Adrenal gland (tissue), 5 donors: ENCODE measurements at regions not wholly inside any gene's neighbourhood (a gene's known extent, or its start where the extent isn't known, plus 50 kb on each side); places are given as distances from the start of the nearest gene placed in this dataset.

Source experiments
- POLR2A ChIP-seq, 2 donors: fragments of 450-650 bp; IDR thresholded peaks; one replicate each; pipeline ENCODE4 v1.6.1; 2017; ENCODE audit warnings: antibody characterized with exemption in 2 of 2, mild to moderate bottlenecking in 2 of 2, moderate library complexity in 1 of 2
- TF ChIP-seq, protein P1 (sequence below), 6 experiments: fragments of 450-650 bp in 4 of 6; fragments of 200-600 bp in 2 of 6; sonication (generic) in 1 of 6; IDR thresholded peaks; 1 replicate in 5 of 6; 2 replicates in 1 of 6; pipeline versions ENCODE4 v1.5.1 to v1.8.0; 2016 to 2021; ENCODE audit warnings: antibody characterized with exemption in 6 of 6, mild to moderate bottlenecking in 2 of 6, moderate library complexity in 1 of 6
- donor health status: DM: no; HTN: no; CAD: no.

DNA sequence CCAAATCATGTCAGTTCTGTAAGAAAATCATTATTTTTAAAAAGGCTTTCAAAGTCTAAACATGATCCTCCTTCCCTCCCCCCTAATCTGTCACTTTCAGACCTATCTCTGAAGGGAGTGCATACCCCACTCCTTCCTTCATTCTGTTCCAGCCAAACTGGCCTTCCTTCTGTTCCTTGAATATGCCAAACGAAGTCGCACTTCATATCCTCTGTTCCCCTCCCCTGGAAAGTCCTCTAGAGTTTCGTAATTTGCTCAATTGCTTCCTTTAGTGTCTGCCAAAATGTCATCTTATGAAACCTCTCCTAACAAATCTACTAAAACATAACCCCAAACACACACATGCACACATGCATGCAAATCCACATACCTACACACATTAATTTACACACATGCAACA, 69.5 kb upstream of the TUSC7 start:
- TF ChIP-seq, protein P1, sequence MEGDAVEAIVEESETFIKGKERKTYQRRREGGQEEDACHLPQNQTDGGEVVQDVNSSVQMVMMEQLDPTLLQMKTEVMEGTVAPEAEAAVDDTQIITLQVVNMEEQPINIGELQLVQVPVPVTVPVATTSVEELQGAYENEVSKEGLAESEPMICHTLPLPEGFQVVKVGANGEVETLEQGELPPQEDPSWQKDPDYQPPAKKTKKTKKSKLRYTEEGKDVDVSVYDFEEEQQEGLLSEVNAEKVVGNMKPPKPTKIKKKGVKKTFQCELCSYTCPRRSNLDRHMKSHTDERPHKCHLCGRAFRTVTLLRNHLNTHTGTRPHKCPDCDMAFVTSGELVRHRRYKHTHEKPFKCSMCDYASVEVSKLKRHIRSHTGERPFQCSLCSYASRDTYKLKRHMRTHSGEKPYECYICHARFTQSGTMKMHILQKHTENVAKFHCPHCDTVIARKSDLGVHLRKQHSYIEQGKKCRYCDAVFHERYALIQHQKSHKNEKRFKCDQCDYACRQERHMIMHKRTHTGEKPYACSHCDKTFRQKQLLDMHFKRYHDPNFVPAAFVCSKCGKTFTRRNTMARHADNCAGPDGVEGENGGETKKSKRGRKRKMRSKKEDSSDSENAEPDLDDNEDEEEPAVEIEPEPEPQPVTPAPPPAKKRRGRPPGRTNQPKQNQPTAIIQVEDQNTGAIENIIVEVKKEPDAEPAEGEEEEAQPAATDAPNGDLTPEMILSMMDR (IDR thresholded peaks at IDR 0.05) = no peak
- TF ChIP-seq POLR2A (IDR thresholded peaks at IDR 0.05) = no peak
